ENCODE measurements at regions not wholly inside any gene's neighbourhood (a gene's known extent, or its start where the extent isn't known, plus 50 kb on each side); places are given as distances from the start of the nearest gene placed in this dataset.

DNA sequence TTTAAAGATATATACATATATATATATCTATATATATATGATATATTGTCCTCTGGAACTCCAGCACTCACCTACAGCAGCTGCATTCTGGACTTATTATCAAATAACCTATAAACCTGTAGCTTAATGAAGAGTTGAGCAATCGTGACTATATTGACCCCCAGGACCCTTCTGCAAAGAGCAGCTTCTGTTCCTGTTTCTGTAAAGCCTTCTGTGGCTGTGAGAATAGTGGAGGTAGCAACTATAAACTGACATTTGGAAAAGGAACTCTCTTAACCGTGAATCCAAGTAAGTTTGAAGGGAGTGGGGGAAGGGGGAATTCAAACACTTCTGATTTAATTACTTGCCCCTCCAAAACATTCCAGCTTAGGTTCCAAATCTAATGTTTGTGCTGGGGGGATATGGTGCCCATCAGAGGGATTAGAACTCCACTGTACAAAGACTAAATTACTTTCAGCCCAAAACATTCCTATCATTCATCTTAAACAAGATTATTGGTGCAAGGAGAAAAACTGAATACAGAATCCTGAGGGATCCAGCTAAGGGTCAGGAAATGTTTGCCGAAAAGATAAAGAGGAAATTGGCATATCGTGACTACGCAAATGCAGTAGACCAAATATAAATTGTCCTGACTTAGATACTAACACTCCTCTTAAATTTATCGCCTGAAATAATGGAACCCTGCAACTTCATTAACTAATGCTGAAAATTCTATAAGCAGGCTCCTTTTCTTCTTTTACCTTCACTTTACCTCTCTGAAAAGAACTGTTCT is 106.1 kb downstream of the DAD1 start:
- Histone ChIP-seq H3K9me3 (no peaks in the 10 kb centered on the region), H3K36me3 (no peaks in the 10 kb centered on the region), H3K4me3 (no peak overlapping the region), H3K27me3 (no peaks in the 10 kb centered on the region), H3K4me1 (peaks cover 0 to 39% (median 5%) of the 10 kb centered on the region in 4 donors), H3K27ac (no peak overlapping the region)
- intact Hi-C loops (cut with DNase I; ENCODE audit: low total_unique reads), result no loop called here
- TF ChIP-seq, protein P1, sequence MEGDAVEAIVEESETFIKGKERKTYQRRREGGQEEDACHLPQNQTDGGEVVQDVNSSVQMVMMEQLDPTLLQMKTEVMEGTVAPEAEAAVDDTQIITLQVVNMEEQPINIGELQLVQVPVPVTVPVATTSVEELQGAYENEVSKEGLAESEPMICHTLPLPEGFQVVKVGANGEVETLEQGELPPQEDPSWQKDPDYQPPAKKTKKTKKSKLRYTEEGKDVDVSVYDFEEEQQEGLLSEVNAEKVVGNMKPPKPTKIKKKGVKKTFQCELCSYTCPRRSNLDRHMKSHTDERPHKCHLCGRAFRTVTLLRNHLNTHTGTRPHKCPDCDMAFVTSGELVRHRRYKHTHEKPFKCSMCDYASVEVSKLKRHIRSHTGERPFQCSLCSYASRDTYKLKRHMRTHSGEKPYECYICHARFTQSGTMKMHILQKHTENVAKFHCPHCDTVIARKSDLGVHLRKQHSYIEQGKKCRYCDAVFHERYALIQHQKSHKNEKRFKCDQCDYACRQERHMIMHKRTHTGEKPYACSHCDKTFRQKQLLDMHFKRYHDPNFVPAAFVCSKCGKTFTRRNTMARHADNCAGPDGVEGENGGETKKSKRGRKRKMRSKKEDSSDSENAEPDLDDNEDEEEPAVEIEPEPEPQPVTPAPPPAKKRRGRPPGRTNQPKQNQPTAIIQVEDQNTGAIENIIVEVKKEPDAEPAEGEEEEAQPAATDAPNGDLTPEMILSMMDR (IDR thresholded peaks at IDR 0.05), result no peak
- no peak for DNase-seq

DNA sequence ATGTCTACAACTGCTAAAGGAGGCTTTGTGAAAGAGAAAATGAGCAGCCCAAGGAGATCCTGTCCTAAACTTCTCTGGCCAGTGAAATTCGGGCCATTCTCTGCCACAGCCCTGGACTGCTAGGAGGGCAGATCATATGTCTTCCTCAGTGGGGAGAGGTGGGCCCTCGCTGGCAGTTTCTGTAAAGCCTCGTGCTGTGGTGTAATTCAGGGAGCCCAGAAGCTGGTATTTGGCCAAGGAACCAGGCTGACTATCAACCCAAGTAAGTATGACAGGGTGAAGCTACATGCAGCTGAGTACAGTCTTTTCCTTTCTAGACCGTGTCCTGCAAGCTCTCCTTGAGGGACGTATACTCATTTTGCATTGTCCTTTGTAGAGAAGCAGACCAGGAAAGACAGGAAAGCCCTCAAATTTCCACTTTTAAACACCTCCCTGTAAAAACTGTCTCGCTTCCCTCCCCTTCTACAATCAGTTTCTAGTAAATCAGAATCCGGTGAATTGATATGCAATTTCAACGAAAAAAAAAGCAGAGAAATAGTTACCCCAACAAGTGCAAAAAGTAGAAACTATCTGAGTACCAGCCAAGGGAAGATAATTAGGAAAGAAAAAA is 106.8 kb downstream of the DAD1 start:
- Histone ChIP-seq H3K4me1 (peaks cover 0 to 43% (median 5%) of the 10 kb centered on the region in 4 donors), H3K9me3 (no peaks in the 10 kb centered on the region), H3K27ac (peak overlapping the region; percentile 1 to 34), H3K4me3 (no peak overlapping the region), H3K36me3 (no peaks in the 10 kb centered on the region), H3K27me3 (no peaks in the 10 kb centered on the region)
- DNase-seq, result no peak
- TF ChIP-seq, protein P1 (IDR thresholded peaks at IDR 0.05), result no peak
- intact Hi-C loops (cut with DNase I; ENCODE audit: low total_unique reads), result no loop called here

DNA sequence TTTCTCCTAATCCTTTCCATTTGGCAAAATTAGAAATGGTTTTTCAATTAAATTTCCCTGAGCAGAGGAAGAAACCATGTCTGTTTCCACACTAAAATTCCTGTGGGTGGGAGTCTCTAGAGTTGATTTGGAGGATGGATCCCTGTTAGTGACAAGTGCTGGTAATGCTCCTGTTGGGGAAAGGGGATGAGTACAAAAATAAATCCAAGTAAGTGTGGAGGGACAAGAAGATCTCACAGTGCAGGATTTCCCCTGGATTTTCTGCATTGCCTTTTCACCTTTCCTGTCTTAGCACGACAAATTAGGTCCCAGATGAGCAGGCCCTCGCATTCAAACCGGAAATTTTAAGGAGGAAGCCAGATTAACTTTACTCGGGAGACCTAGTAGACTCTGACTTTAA is 107.5 kb downstream of the DAD1 start:
- Histone ChIP-seq H3K4me3 (no peak overlapping the region), H3K4me1 (peaks cover 0 to 46% (median 8%) of the 10 kb centered on the region in 4 donors), H3K36me3 (no peaks in the 10 kb centered on the region), H3K27me3 (no peaks in the 10 kb centered on the region), H3K9me3 (no peaks in the 10 kb centered on the region), H3K27ac (peak overlapping the region in 1 of 2 donors; percentile 34)
- intact Hi-C loops (cut with DNase I; ENCODE audit: low total_unique reads), result no loop called here
- TF ChIP-seq, protein P1 (IDR thresholded peaks at IDR 0.05), result no peak
- DNase-seq, result no peak

DNA sequence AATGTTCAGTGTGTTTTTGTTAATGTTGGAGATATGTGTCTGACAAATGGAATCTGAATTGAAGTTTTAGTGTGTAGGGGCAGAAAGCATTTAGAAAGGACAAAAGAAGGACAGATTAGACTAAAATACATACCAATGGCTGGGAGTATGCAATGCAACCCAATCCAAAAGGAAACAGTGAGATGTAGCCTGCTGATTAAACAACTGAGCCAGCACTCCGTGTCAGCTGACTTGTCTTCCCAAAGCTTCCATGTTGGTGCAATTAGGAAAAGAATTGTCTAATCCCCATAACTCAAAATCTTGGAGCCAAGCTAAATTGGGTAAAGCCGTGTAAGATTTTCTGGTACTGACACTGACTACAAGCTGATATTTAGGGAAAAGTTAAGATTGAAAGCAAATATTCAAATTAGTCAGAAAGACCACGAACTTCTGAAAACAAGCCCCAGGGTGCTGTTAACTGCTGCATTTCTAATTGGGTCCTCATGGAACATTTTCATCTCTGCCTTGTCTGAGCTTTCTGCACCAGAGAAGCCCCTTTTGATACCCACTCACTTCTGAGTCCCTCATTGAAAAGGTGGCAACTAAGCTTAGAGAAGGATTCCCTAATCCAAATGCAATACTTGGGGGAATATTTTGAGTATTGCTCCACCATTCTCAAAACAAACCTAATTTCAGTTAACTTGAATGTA is 109.1 kb downstream of the DAD1 start:
- Histone ChIP-seq H3K4me3 (no peak overlapping the region), H3K27me3 (no peaks in the 10 kb centered on the region), H3K4me1 (peaks cover 0 to 40% (median 8%) of the 10 kb centered on the region in 4 donors), H3K36me3 (no peaks in the 10 kb centered on the region), H3K27ac (no peak overlapping the region), H3K9me3 (no peaks in the 10 kb centered on the region)
- intact Hi-C loops (cut with DNase I; ENCODE audit: low total_unique reads), result no loop called here
- TF ChIP-seq, protein P1 (IDR thresholded peaks at IDR 0.05), result no peak
- DNase-seq, result no peak

DNA sequence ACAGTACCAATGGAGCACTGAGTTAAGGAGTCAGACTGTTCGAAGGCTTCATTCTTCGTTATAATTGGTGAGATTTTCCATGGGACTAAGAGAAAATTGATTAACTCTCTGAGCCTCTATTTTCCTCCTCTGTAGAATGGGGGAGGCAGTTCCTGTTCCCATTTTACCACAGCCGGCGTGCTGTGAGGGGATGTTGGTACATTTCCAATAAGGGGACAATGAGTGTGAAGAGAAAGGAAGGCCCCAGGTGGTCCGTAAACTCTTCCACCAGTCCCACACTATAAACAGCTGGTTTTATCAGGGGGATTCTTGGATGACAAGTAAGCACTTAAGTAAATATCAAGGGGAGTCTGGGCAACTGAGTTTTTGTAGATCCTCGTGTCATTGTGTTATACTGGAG is 109.9 kb downstream of the DAD1 start:
- Histone ChIP-seq H3K36me3 (no peaks in the 10 kb centered on the region), H3K27ac (peak overlapping the region in 1 of 2 donors; percentile 3), H3K9me3 (no peaks in the 10 kb centered on the region), H3K4me3 (no peak overlapping the region), H3K4me1 (peaks cover 0 to 33% (median 8%) of the 10 kb centered on the region in 4 donors), H3K27me3 (no peaks in the 10 kb centered on the region)
- intact Hi-C loops (cut with DNase I; ENCODE audit: low total_unique reads), result no loop called here
- no peak for DNase-seq
- TF ChIP-seq, protein P1 (IDR thresholded peaks at IDR 0.05), result no peak
